SK-N-MC (cell line): ENCODE measurements at regions not wholly inside any gene's neighbourhood (a gene's known extent, or its start where the extent isn't known, plus 50 kb on each side); places are given as distances from the start of the nearest gene placed in this dataset.

Experiments
- EZH2 ChIP-seq: fragments of 200-600 bp; sonication (generic); IDR thresholded peaks from one replicate; pipeline ENCODE4 v1.6.1; 2017; ENCODE audit warnings: antibody characterized with exemption
- POLR2AphosphoS5 ChIP-seq: IDR thresholded peaks from 2 replicates; pipeline ENCODE4 v1.6.1; 2012; ENCODE audit warnings: mild to moderate bottlenecking, low read depth, low read length, borderline replicate concordance

DNA sequence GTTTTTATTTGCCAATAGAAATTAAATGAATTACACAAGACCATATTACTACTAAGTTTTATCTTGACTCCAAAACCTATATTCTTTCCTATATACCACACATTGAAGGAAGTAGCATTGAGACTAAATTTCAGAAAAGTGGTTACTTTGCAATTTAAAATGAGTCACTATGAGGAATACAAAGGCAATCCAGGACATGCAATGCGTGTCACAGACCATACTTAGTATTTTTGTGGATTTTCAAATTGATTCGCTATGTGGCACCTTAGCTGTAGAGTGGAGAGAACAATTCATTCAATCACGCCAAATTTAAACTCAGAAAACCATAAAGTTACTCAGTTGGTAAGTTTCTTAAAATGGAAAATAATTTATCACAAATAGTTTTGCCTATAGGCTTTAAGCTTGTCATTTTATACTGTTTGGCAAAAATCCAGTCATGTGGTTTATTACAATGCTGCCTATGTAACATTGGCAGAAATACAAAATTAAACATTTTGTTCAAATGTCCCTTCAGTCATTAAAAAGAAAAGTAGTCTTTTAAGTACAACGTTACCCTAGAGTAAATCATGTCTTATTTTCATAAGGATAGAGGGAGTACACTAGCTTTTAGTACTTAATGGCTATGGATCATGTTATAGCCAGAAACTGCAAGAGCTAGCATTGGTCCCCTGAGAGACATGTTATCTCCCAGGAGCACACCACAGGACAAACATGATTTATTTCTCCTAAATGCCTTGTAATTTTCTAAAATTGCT, 222.8 kb upstream of the CDH7 start:
- no peak for TF ChIP-seq EZH2
- TF ChIP-seq POLR2AphosphoS5, result no peak
